IPS DF 4.7 (cell line): ENCODE measurements at regions not wholly inside any gene's neighbourhood (a gene's known extent, or its start where the extent isn't known, plus 50 kb on each side); places are given as distances from the start of the nearest gene placed in this dataset.

Source experiments
- DNase-seq: peaks from one replicate; pipeline ENCODE4 v3.0.0-alpha.2; 2013; ENCODE audit warnings: low spot score; ENCODE audit errors: extremely low read depth

GRCh38 chr2:194166818-194167217 lies 1490.2 kb upstream of the SLC39A10 start:
- DNase-seq, result no peak

- DNase-seq, result no peak
These were observed 1501.6 kb upstream of the SLC39A10 start for GRCh38 chr2:194155431-194155830.

GRCh38 chr2:194151231-194151630 lies 1505.8 kb upstream of the SLC39A10 start:
- no peak for DNase-seq

- DNase-seq, result no peak
These were observed 1521.6 kb upstream of the SLC39A10 start for GRCh38 chr2:194135463-194135862.

- DNase-seq, result no peak
These were observed 1528.2 kb upstream of the SLC39A10 start for GRCh38 chr2:194128810-194129209.

- DNase-seq, result no peak
These were observed 1530.6 kb upstream of the SLC39A10 start for GRCh38 chr2:194126418-194126817.

GRCh38 chr2:194116861-194117260 lies 1540.2 kb upstream of the SLC39A10 start:
- no peak for DNase-seq

GRCh38 chr2:194105358-194105757 lies 1551.7 kb upstream of the SLC39A10 start:
- DNase-seq, result no peak

- DNase-seq, result no peak
These were observed 1552.3 kb upstream of the SLC39A10 start for GRCh38 chr2:194104687-194105086.

- DNase-seq, result no peak
These were observed 1552.9 kb upstream of the SLC39A10 start for GRCh38 chr2:194103941-194104659.

GRCh38 chr2:194102546-194102945 lies 1554.5 kb upstream of the SLC39A10 start:
- DNase-seq, result no peak

GRCh38 chr2:194100201-194100600 lies 1556.8 kb upstream of the SLC39A10 start:
- DNase-seq, result no peak

- DNase-seq, result no peak
These were observed 1560.6 kb upstream of the SLC39A10 start for GRCh38 chr2:194096402-194096801.

GRCh38 chr2:194095359-194095758 lies 1561.7 kb upstream of the SLC39A10 start:
- DNase-seq, result no peak

- no peak for DNase-seq
These were observed 1566.6 kb upstream of the SLC39A10 start for GRCh38 chr2:194090251-194090905.

GRCh38 chr2:194087089-194087958 lies 1569.7 kb upstream of the SLC39A10 start:
- no peak for DNase-seq

GRCh38 chr2:194086129-194086528 lies 1570.9 kb upstream of the SLC39A10 start:
- no peak for DNase-seq

GRCh38 chr2:194079989-194080388 lies 1577.0 kb upstream of the SLC39A10 start:
- no peak for DNase-seq

GRCh38 chr2:194077366-194077765 lies 1579.7 kb upstream of the SLC39A10 start:
- DNase-seq, result no peak

- DNase-seq, result no peak
These were observed 1594.6 kb upstream of the SLC39A10 start for GRCh38 chr2:194062401-194062800.

- DNase-seq, result no peak
These were observed 1596.8 kb upstream of the SLC39A10 start for GRCh38 chr2:194060269-194060668.

- DNase-seq, result no peak
These were observed 1602.7 kb upstream of the SLC39A10 start for GRCh38 chr2:194054313-194054712.
